HCEC 1CT (cell line): ENCODE measurements at regions not wholly inside any gene's neighbourhood (a gene's known extent, or its start where the extent isn't known, plus 50 kb on each side); places are given as distances from the start of the nearest gene placed in this dataset.
"Not testable (repeated sequence)": the region's sequence is repeated elsewhere in the genome, so short reads cannot be mapped to it uniquely, and the experiment has no call there.

Source experiments
- DNase-seq: peaks from one replicate; pipeline ENCODE4 v3.0.0-alpha.2; 2017

- no peak for DNase-seq
These were observed 89.0 kb upstream of the MLN start for GRCh38 chr6:33892581-33893346.

- DNase-seq, result no peak
These were observed 84.9 kb upstream of the MLN start for GRCh38 chr6:33888664-33889200.

GRCh38 chr6:33888183-33888582 is 84.4 kb upstream of the MLN start:
- no peak for DNase-seq

GRCh38 chr6:33886673-33887144 is 82.9 kb upstream of the MLN start:
- peak; percentile 24 for DNase-seq

- peak; percentile 34 for DNase-seq
These were observed 81.6 kb upstream of the MLN start for GRCh38 chr6:33885132-33886057.

GRCh38 chr6:33883621-33884020 is 79.8 kb upstream of the MLN start:
- not testable (repeated sequence) for DNase-seq

- DNase-seq, result no peak
These were observed 78.4 kb upstream of the MLN start for GRCh38 chr6:33882154-33882553.

GRCh38 chr6:33880766-33881165 is 77.0 kb upstream of the MLN start:
- no peak for DNase-seq

- DNase-seq, result no peak
These were observed 76.4 kb upstream of the MLN start for GRCh38 chr6:33880104-33880678.

GRCh38 chr6:33878562-33878961 is 74.8 kb upstream of the MLN start:
- no peak for DNase-seq

- DNase-seq, result no peak
These were observed 74.3 kb upstream of the MLN start for GRCh38 chr6:33877982-33878535.

- DNase-seq, result no peak
These were observed 71.9 kb upstream of the MLN start for GRCh38 chr6:33875696-33876095.

GRCh38 chr6:33875141-33875581 is 71.4 kb upstream of the MLN start:
- DNase-seq, result no peak

GRCh38 chr6:33874136-33874760 is 70.4 kb upstream of the MLN start:
- no peak for DNase-seq

- no peak for DNase-seq
These were observed 69.0 kb upstream of the MLN start for GRCh38 chr6:33872761-33873160.

- DNase-seq, result no peak
These were observed 66.1 kb upstream of the MLN start for GRCh38 chr6:33869826-33870423.

GRCh38 chr6:33869121-33869520 is 65.3 kb upstream of the MLN start:
- no peak for DNase-seq

- DNase-seq, result no peak
These were observed 64.3 kb upstream of the MLN start for GRCh38 chr6:33868141-33868540.

GRCh38 chr6:33865478-33866077 is 61.8 kb upstream of the MLN start:
- no peak for DNase-seq

- no peak for DNase-seq
These were observed 60.1 kb upstream of the MLN start for GRCh38 chr6:33863723-33864440.

- no peak for DNase-seq
These were observed 59.3 kb upstream of the MLN start for GRCh38 chr6:33863084-33863483.
